CD14-positive monocyte (primary cell): ENCODE measurements at regions not wholly inside any gene's neighbourhood (a gene's known extent, or its start where the extent isn't known, plus 50 kb on each side); places are given as distances from the start of the nearest gene placed in this dataset.

Experiments used
- DNase-seq, 3 donors: peaks; one replicate each; pipeline ENCODE4 v3.0.0-alpha.2; 2011 to 2022
- H2AFZ ChIP-seq: 2 replicates; pipeline ENCODE4 v1.6.0; 2012; ENCODE audit warnings: mild to moderate bottlenecking, low read depth, low read length, inconsistent platforms; ENCODE audit not compliant: insufficient read depth, poor library complexity, severe bottlenecking
- H3K27ac ChIP-seq, 2 donors: 1 replicate in 1 of 2; 2 replicates in 1 of 2; pipeline ENCODE4 v1.5.1; 2012 to 2013; ENCODE audit warnings: low read length in 2 of 2, control low read depth in 1 of 2, inconsistent platforms in 1 of 2, low read depth in 1 of 2, mild to moderate bottlenecking in 1 of 2
- H3K27me3 ChIP-seq, 2 donors: one replicate each; pipeline versions ENCODE4 v1.6.0 to v1.6.1; 2011 to 2013; ENCODE audit warnings: low read length in 2 of 2; ENCODE audit not compliant: control insufficient read depth in 2 of 2, insufficient read depth in 2 of 2
- H3K36me3 ChIP-seq, 2 donors: replicated peaks in 1 of 2; 1 replicate in 1 of 2; 2 replicates in 1 of 2; pipeline versions ENCODE4 v1.5.1 to v1.6.1; 2012 to 2013; ENCODE audit warnings: low read length in 2 of 2, control low read depth in 1 of 2, inconsistent platforms in 1 of 2, mild to moderate bottlenecking in 1 of 2; ENCODE audit not compliant: insufficient read depth in 2 of 2, control insufficient read depth in 1 of 2
- H3K4me1 ChIP-seq, 2 donors: 1 replicate in 1 of 2; 2 replicates in 1 of 2; pipeline versions ENCODE4 v1.5.1 to v1.6.1; 2012 to 2013; ENCODE audit warnings: low read length in 2 of 2, control low read depth in 1 of 2, inconsistent platforms in 1 of 2, mild to moderate bottlenecking in 1 of 2, moderate library complexity in 1 of 2; ENCODE audit not compliant: insufficient read depth in 2 of 2, control insufficient read depth in 1 of 2
- H3K4me2 ChIP-seq: replicated peaks from 2 replicates; pipeline ENCODE3; 2012; ENCODE audit warnings: low read length, moderate library complexity, mild to moderate bottlenecking; ENCODE audit not compliant: poor library complexity, severe bottlenecking; ENCODE audit errors: extremely low read depth
- H3K4me3 ChIP-seq, 3 experiments: fragments of 200-600 bp in 1 of 3; sonication (generic) in 1 of 3; replicated peaks in 1 of 3; 1 replicate in 2 of 3; 2 replicates in 1 of 3; pipeline ENCODE4 v1.5.1; 2011 to 2013; ENCODE audit warnings: low read length in 3 of 3, mild to moderate bottlenecking in 3 of 3, control low read depth in 2 of 3, low read depth in 2 of 3, inconsistent platforms in 1 of 3, moderate library complexity in 1 of 3
- H3K79me2 ChIP-seq: 2 replicates; pipeline ENCODE4 v1.6.0; 2012; ENCODE audit warnings: mild to moderate bottlenecking, control low read depth, inconsistent platforms, low read length, moderate library complexity; ENCODE audit not compliant: insufficient read depth
- H3K9ac ChIP-seq: 2 replicates; pipeline ENCODE4 v1.6.0; 2017; ENCODE audit warnings: low read length, mild to moderate bottlenecking; ENCODE audit not compliant: insufficient read depth, poor library complexity, severe bottlenecking
- H3K9me3 ChIP-seq, 2 donors: replicated peaks in 1 of 2; 1 replicate in 1 of 2; 2 replicates in 1 of 2; pipeline versions ENCODE4 v1.5.1 to v1.6.1; 2012 to 2013; ENCODE audit warnings: low read length in 2 of 2, control low read depth in 1 of 2; ENCODE audit not compliant: control insufficient read depth in 1 of 2, insufficient read depth in 1 of 2
- H4K20me1 ChIP-seq: 2 replicates; pipeline ENCODE4 v1.6.0; 2012; ENCODE audit warnings: mild to moderate bottlenecking, low read length, control low read depth, moderate library complexity; ENCODE audit not compliant: insufficient read depth
- H3K27ac Mint-ChIP-seq, 7 donors: one replicate each; pipeline ENCODE4 v1.8.0; 2020; ENCODE audit warnings: mild to moderate bottlenecking in 7 of 7, mixed read lengths in 7 of 7, moderate library complexity in 6 of 7, inconsistent platforms in 2 of 7
- H3K27me3 Mint-ChIP-seq, 3 donors: one replicate each; pipeline ENCODE4 v1.8.0; 2021 to 2022; ENCODE audit warnings: low read depth in 3 of 3, mild to moderate bottlenecking in 3 of 3, mixed read lengths in 3 of 3, moderate library complexity in 3 of 3, inconsistent platforms in 1 of 3
- H3K36me3 Mint-ChIP-seq, 2 donors: one replicate each; pipeline ENCODE4 v1.8.0; 2020; ENCODE audit warnings: mixed read lengths in 2 of 2, inconsistent platforms in 1 of 2, mild to moderate bottlenecking in 1 of 2
- H3K4me1 Mint-ChIP-seq: one replicate; pipeline ENCODE4 v1.8.0; 2020; ENCODE audit warnings: mild to moderate bottlenecking, mixed read lengths
- H3K4me3 Mint-ChIP-seq, 2 donors: one replicate each; pipeline ENCODE4 v1.8.0; 2020; ENCODE audit warnings: mild to moderate bottlenecking in 2 of 2, mixed read lengths in 2 of 2, moderate library complexity in 1 of 2
- H3K9me3 Mint-ChIP-seq, 7 donors: one replicate each; pipeline ENCODE4 v1.8.0; 2020 to 2022; ENCODE audit warnings: mixed read lengths in 7 of 7, mild to moderate bottlenecking in 6 of 7, moderate library complexity in 6 of 7, inconsistent platforms in 2 of 7
- WGBS: methylation state at CpG from one replicate; pipeline ENCODE4 v1.1.5; 2013; ENCODE audit warnings: missing lambda C conversion rate; ENCODE audit not compliant: insufficient coverage; 5-methylcytosine and 5-hydroxymethylcytosine counted together
- intact Hi-C, 2 donors: fragments of 100-400 bp; cut with micrococcal nuclease; formaldehyde crosslinking; loops; one replicate each; pipeline versions ENCODE4 v1.15.0 to v1.15.1; 2023
- TF ChIP-seq, protein P1 (sequence below): fragments of 200-600 bp; IDR thresholded peaks from one replicate; pipeline ENCODE4 v1.8.0; 2022; ENCODE audit warnings: antibody characterized with exemption, mild to moderate bottlenecking

DNA sequence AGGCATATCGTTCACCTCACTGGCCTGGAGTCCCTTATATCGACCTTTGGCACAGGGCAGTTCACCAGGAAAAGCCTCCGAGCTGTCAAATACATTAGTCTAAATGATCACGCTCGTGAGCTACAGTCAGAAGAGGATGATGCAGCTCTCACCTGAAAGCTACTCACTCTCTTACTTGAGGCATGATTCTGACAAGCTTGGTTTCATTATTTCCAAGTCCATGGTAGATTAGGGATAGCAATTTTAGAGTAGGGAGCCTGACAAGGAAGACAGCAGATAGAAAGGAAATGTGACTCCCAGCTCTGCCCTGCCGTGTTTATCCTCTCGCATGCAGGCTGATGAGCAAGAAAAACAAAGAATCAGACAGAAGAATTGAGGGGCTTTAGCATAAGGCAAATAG, 98.0 kb upstream of the MAP1B start:
- Histone ChIP-seq H3K9me3 (no peaks in the 10 kb centered on the region), H4K20me1 (no peaks in the 10 kb centered on the region), H3K36me3 (no peaks in the 10 kb centered on the region), H3K9ac (no peak overlapping the region), H3K4me2 (no peak overlapping the region), H2AFZ (no peak overlapping the region), H3K27ac (no peak overlapping the region), H3K27me3 (no peaks in the 10 kb centered on the region), H3K4me1 (no peaks in the 10 kb centered on the region), H3K4me3 (no peak overlapping the region), H3K79me2 (no peaks in the 10 kb centered on the region)
- 83% methylated on average over 3 of the region's 7 CpGs for WGBS
- Mint-ChIP-seq H3K4me3 (no peak overlapping the region), H3K4me1 (no peaks in the 10 kb centered on the region), H3K9me3 (peaks cover 0 to 1% (median 0%) of the 10 kb centered on the region in 7 donors), H3K27ac (no peak overlapping the region), H3K36me3 (no peaks in the 10 kb centered on the region), H3K27me3 (peaks cover 0 to 12% (median 0%) of the 10 kb centered on the region in 3 donors)
- TF ChIP-seq, protein P1, sequence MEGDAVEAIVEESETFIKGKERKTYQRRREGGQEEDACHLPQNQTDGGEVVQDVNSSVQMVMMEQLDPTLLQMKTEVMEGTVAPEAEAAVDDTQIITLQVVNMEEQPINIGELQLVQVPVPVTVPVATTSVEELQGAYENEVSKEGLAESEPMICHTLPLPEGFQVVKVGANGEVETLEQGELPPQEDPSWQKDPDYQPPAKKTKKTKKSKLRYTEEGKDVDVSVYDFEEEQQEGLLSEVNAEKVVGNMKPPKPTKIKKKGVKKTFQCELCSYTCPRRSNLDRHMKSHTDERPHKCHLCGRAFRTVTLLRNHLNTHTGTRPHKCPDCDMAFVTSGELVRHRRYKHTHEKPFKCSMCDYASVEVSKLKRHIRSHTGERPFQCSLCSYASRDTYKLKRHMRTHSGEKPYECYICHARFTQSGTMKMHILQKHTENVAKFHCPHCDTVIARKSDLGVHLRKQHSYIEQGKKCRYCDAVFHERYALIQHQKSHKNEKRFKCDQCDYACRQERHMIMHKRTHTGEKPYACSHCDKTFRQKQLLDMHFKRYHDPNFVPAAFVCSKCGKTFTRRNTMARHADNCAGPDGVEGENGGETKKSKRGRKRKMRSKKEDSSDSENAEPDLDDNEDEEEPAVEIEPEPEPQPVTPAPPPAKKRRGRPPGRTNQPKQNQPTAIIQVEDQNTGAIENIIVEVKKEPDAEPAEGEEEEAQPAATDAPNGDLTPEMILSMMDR: no peak
- intact Hi-C loops: no loop called here
- no peak for DNase-seq

DNA sequence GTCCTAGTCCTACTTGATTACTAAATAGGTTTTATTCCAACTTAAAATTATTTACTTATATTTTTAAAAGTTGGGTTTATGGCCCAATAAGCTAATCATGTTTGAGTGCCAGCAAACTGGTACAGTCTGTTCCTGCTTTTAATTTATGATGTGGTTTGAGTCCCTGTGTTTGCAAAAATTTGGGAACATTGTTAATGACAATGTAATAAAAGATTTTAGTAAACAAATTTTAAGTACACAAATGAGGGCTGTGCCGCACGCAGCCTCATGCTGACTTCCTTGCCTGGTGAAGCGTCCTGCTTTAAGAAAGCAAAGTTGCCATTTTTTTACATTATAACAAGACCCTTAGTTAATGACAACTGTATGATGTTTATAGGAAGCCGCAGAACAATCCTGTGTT, 96.8 kb upstream of the MAP1B start:
- Histone ChIP-seq H3K27me3 (no peaks in the 10 kb centered on the region), H2AFZ (no peak overlapping the region), H3K4me1 (no peaks in the 10 kb centered on the region), H3K27ac (no peak overlapping the region), H3K36me3 (no peaks in the 10 kb centered on the region), H3K79me2 (no peaks in the 10 kb centered on the region), H4K20me1 (no peaks in the 10 kb centered on the region), H3K4me2 (no peak overlapping the region), H3K9ac (no peak overlapping the region), H3K9me3 (no peaks in the 10 kb centered on the region), H3K4me3 (no peak overlapping the region)
- Mint-ChIP-seq H3K27me3 (peaks cover 0 to 9% (median 1%) of the 10 kb centered on the region in 3 donors), H3K36me3 (no peaks in the 10 kb centered on the region), H3K9me3 (peaks cover 0 to 4% (median 0%) of the 10 kb centered on the region in 7 donors), H3K27ac (no peak overlapping the region), H3K4me1 (no peaks in the 10 kb centered on the region), H3K4me3 (no peak overlapping the region)
- DNase-seq: no peak
- no CpG with 5 or more reads among the region's 4 CpGs for WGBS
- intact Hi-C loops: no loop called here
- TF ChIP-seq, protein P1: no peak
